ENCODE measurements at regions not wholly inside any gene's neighbourhood (a gene's known extent, or its start where the extent isn't known, plus 50 kb on each side); places are given as distances from the start of the nearest gene placed in this dataset.

DNA sequence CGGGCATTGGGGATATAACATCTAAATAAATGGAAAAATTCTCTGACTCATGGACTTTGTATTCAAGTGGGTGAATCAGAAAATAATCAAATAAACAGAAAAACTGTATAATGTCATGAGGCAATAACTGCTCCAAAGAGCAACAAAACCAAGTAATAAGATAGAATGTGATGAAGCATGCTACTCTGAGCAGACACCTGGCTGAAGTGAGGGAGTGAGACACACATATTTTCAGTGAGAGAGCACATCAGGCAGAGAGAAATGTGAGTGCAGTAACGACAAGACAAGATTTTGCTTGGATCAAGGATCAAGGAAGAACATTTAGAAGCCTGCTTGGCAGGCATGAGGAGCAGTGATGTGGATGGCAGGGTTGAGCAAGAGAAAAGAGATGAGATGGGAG is 75.8 kb upstream of the CCDC91 start:
- TF ChIP-seq, protein P1, sequence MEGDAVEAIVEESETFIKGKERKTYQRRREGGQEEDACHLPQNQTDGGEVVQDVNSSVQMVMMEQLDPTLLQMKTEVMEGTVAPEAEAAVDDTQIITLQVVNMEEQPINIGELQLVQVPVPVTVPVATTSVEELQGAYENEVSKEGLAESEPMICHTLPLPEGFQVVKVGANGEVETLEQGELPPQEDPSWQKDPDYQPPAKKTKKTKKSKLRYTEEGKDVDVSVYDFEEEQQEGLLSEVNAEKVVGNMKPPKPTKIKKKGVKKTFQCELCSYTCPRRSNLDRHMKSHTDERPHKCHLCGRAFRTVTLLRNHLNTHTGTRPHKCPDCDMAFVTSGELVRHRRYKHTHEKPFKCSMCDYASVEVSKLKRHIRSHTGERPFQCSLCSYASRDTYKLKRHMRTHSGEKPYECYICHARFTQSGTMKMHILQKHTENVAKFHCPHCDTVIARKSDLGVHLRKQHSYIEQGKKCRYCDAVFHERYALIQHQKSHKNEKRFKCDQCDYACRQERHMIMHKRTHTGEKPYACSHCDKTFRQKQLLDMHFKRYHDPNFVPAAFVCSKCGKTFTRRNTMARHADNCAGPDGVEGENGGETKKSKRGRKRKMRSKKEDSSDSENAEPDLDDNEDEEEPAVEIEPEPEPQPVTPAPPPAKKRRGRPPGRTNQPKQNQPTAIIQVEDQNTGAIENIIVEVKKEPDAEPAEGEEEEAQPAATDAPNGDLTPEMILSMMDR (IDR thresholded peaks at IDR 0.05): no peak
- TF ChIP-seq POLR2A (IDR thresholded peaks at IDR 0.05) (no peak), POLR2AphosphoS5 (IDR thresholded peaks at IDR 0.05) (no peak), EP300 (IDR thresholded peaks at IDR 0.05) (no peak)

Data from upper lobe of left lung (tissue), 4 donors.